PFSK-1 (cell line): ENCODE measurements at regions not wholly inside any gene's neighbourhood (a gene's known extent, or its start where the extent isn't known, plus 50 kb on each side); places are given as distances from the start of the nearest gene placed in this dataset.

Experiments used
- FOXP2 ChIP-seq: optimal IDR thresholded peaks from 2 replicates; pipeline ENCODE3; 2011; ENCODE audit warnings: borderline replicate concordance, control low read depth, inconsistent platforms; ENCODE audit not compliant: insufficient read depth; ENCODE audit errors: extremely low read length, extremely low read depth
- POLR2AphosphoS5 ChIP-seq: IDR thresholded peaks from 2 replicates; pipeline ENCODE4 v1.6.1; 2012; ENCODE audit warnings: low read depth, mild to moderate bottlenecking, control low read depth, low read length, moderate library complexity
- SIN3A ChIP-seq: IDR thresholded peaks from 2 replicates; pipeline ENCODE4 v1.6.1; 2012; ENCODE audit warnings: mild to moderate bottlenecking, low read length, moderate library complexity, borderline replicate concordance; ENCODE audit not compliant: insufficient read depth
- TAF1 ChIP-seq: IDR thresholded peaks from 2 replicates; pipeline ENCODE4 v1.6.1; 2012; ENCODE audit warnings: low read length, control low read depth, borderline replicate concordance; ENCODE audit not compliant: insufficient read depth

GRCh38 chr1:60694980-60695379 is 387.4 kb upstream of the NFIA start:
- TF ChIP-seq SIN3A (no peak), TAF1 (no peak), POLR2AphosphoS5 (no peak), FOXP2 (no peak)
